A549 (cell line): ENCODE measurements at regions not wholly inside any gene's neighbourhood (a gene's known extent, or its start where the extent isn't known, plus 50 kb on each side); places are given as distances from the start of the nearest gene placed in this dataset.

ENCODE experiments used
- EP300 ChIP-seq, 2 experiments: fragments of >200 bp; sonication (Bioruptor Twin); formaldehyde crosslinking; IDR thresholded peaks; 2 replicates in 1 of 2; 3 replicates in 1 of 2; pipeline ENCODE4 v1.6.1; 2016 to 2017
- HDAC2 ChIP-seq: fragments of 200-600 bp; sonication (generic); IDR thresholded peaks from 2 replicates; pipeline ENCODE4 v1.6.1; 2016
- KDM1A ChIP-seq: fragments of 200-600 bp; sonication (generic); IDR thresholded peaks from 2 replicates; pipeline ENCODE4 v1.6.1; 2016; ENCODE audit warnings: low read depth, mild to moderate bottlenecking
- POLR2A ChIP-seq: IDR thresholded peaks from 2 replicates; pipeline ENCODE4 v1.6.1; 2012; ENCODE audit warnings: mild to moderate bottlenecking, low read length
- RNF2 ChIP-seq: fragments of 200-600 bp; sonication (generic); IDR thresholded peaks from 2 replicates; pipeline ENCODE4 v1.6.1; 2016; ENCODE audit warnings: low read depth, mild to moderate bottlenecking, antibody characterized with exemption, moderate library complexity, borderline replicate concordance
- TF ChIP-seq, protein P1 (sequence below): fragments of >200 bp; sonication (Bioruptor Twin); formaldehyde crosslinking; IDR thresholded peaks from 3 replicates; pipeline ENCODE4 v1.5.1; 2016

DNA sequence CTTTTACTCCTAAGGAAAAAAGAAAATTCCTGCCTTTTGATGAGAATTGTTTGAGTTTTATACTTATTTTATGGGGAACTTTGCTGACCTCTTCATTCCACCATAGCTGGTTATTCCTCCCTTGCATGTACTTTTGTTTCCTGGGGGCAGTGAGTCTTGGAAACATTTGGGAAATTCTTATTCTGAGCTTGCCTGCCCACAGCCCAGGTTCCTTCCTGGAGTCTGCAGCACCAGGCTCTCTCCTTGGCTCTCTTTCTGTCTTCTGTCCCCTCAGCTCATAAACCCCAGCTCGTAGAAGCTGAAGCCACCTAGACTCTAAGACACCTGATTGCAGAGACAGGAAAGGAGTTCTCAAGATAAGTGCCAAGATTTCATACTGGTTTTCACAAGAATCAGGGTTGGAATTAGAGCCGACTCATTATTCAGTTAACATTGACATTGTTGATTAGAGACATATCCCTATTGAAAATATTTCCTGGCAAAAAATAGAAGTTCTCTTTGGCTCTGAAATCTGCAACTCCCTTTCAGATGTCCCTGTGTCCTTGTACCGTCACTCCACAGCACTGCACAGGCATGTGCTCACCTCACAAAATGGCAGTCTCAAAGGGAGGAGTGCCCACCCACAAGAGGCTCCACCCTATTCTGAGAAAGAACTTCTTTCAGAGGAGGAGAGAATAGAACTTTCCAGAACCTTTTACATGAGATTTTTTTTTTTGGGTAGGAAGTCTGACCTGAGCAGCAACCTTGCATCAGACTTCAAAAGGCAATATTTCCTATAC lies 67.8 kb upstream of the PRSS1 start:
- TF ChIP-seq, protein P1, sequence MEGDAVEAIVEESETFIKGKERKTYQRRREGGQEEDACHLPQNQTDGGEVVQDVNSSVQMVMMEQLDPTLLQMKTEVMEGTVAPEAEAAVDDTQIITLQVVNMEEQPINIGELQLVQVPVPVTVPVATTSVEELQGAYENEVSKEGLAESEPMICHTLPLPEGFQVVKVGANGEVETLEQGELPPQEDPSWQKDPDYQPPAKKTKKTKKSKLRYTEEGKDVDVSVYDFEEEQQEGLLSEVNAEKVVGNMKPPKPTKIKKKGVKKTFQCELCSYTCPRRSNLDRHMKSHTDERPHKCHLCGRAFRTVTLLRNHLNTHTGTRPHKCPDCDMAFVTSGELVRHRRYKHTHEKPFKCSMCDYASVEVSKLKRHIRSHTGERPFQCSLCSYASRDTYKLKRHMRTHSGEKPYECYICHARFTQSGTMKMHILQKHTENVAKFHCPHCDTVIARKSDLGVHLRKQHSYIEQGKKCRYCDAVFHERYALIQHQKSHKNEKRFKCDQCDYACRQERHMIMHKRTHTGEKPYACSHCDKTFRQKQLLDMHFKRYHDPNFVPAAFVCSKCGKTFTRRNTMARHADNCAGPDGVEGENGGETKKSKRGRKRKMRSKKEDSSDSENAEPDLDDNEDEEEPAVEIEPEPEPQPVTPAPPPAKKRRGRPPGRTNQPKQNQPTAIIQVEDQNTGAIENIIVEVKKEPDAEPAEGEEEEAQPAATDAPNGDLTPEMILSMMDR = no peak
- no peak for TF ChIP-seq RNF2
- TF ChIP-seq POLR2A = no peak
- no peak for TF ChIP-seq HDAC2
- TF ChIP-seq KDM1A = no peak
- TF ChIP-seq EP300 (IDR thresholded peaks at IDR 0.05) = no peak
